Gastrocnemius medialis (tissue), 4 donors: ENCODE measurements at regions not wholly inside any gene's neighbourhood (a gene's known extent, or its start where the extent isn't known, plus 50 kb on each side); places are given as distances from the start of the nearest gene placed in this dataset.

Experiments used
- CTCF ChIP-seq, 5 experiments: fragments of 450-650 bp in 3 of 5; fragments of 200-600 bp in 2 of 5; sonication (generic) in 2 of 5; IDR thresholded peaks in 4 of 5; conservative IDR thresholded peaks in 1 of 5; 1 replicate in 4 of 5; 2 replicates in 1 of 5; pipeline ENCODE4 v1.5.1; 2016 to 2019; ENCODE audit warnings: antibody characterized with exemption in 5 of 5, mild to moderate bottlenecking in 3 of 5, moderate library complexity in 3 of 5
- POLR2A ChIP-seq, 2 donors: fragments of 450-650 bp; IDR thresholded peaks; one replicate each; pipeline ENCODE4 v1.6.1; 2017; ENCODE audit warnings: antibody characterized with exemption in 2 of 2, mild to moderate bottlenecking in 2 of 2, moderate library complexity in 2 of 2

GRCh38 chr10:33722067-33722466 lies 387.6 kb upstream of the NRP1 start:
- TF ChIP-seq CTCF (IDR thresholded peaks at IDR 0.05 in 4 of 5, conservative IDR thresholded peaks at IDR 0.05 in 1 of 5) (no peak), POLR2A (IDR thresholded peaks at IDR 0.05) (no peak)
